ENCODE measurements at regions not wholly inside any gene's neighbourhood (a gene's known extent, or its start where the extent isn't known, plus 50 kb on each side); places are given as distances from the start of the nearest gene placed in this dataset.

DNA sequence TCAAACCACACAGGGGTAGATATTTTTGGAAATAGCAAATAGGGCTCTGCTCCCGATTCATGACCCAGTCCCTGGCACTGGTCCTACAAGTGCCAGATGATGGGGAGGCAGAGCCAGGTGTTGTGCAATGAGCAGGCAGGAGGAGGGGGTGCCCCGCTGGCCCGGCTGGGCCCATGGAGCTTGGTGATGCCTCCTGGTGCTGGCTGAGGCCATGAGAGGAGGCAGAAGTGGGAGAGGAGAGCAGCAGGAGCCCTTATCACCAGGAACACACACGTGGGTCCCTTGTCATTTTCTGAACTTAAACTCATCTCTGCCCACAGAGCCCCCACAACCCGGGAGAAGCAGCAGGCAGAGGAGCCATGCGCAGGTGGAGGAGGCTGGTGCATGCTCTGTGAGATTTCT is 90.5 kb upstream of the MAPK4 start:
- Mint-ChIP-seq H3K4me1 (no peaks in the 10 kb centered on the region), H3K9me3 (peaks cover 8% of the 10 kb centered on the region), H3K27me3 (ENCODE audit: low read depth) (no peaks in the 10 kb centered on the region; the same call in 1 of the 2 replicates), H3K4me3 (no peak overlapping the region), H3K36me3 (no peaks in the 10 kb centered on the region), H3K27ac (no peak overlapping the region)
- POLR2A ChIA-PET, result no interaction called here
- CTCF ChIA-PET, result no interaction called here
- ATAC-seq (no peak), DNase-seq (ENCODE audit: low spot score) (no peak)
- TF ChIP-seq ZNF232 (CRISPR knock-in tag; IDR thresholded peaks at IDR 0.05), result no peak
- TF ChIP-seq, protein P1, sequence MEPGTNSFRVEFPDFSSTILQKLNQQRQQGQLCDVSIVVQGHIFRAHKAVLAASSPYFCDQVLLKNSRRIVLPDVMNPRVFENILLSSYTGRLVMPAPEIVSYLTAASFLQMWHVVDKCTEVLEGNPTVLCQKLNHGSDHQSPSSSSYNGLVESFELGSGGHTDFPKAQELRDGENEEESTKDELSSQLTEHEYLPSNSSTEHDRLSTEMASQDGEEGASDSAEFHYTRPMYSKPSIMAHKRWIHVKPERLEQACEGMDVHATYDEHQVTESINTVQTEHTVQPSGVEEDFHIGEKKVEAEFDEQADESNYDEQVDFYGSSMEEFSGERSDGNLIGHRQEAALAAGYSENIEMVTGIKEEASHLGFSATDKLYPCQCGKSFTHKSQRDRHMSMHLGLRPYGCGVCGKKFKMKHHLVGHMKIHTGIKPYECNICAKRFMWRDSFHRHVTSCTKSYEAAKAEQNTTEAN (CRISPR knock-in tag; IDR thresholded peaks at IDR 0.05), result no peak
- no peak for TF ChIP-seq ZNF317 (CRISPR knock-in tag; IDR thresholded peaks at IDR 0.05; ENCODE audit: borderline replicate concordance, low read depth)
- TF ChIP-seq GABPB1 (CRISPR knock-in tag; IDR thresholded peaks at IDR 0.05), result no peak
- no peak for TF ChIP-seq HMGA2 (CRISPR knock-in tag; IDR thresholded peaks at IDR 0.05)
- TF ChIP-seq PRRX2 (CRISPR knock-in tag; IDR thresholded peaks at IDR 0.05), result no peak
- TF ChIP-seq TEAD1 (CRISPR knock-in tag; IDR thresholded peaks at IDR 0.05), result no peak
- TF ChIP-seq NFYB (CRISPR knock-in tag; conservative IDR thresholded peaks at IDR 0.05; ENCODE audit: low read depth), result no peak
- TF ChIP-seq, protein P2, sequence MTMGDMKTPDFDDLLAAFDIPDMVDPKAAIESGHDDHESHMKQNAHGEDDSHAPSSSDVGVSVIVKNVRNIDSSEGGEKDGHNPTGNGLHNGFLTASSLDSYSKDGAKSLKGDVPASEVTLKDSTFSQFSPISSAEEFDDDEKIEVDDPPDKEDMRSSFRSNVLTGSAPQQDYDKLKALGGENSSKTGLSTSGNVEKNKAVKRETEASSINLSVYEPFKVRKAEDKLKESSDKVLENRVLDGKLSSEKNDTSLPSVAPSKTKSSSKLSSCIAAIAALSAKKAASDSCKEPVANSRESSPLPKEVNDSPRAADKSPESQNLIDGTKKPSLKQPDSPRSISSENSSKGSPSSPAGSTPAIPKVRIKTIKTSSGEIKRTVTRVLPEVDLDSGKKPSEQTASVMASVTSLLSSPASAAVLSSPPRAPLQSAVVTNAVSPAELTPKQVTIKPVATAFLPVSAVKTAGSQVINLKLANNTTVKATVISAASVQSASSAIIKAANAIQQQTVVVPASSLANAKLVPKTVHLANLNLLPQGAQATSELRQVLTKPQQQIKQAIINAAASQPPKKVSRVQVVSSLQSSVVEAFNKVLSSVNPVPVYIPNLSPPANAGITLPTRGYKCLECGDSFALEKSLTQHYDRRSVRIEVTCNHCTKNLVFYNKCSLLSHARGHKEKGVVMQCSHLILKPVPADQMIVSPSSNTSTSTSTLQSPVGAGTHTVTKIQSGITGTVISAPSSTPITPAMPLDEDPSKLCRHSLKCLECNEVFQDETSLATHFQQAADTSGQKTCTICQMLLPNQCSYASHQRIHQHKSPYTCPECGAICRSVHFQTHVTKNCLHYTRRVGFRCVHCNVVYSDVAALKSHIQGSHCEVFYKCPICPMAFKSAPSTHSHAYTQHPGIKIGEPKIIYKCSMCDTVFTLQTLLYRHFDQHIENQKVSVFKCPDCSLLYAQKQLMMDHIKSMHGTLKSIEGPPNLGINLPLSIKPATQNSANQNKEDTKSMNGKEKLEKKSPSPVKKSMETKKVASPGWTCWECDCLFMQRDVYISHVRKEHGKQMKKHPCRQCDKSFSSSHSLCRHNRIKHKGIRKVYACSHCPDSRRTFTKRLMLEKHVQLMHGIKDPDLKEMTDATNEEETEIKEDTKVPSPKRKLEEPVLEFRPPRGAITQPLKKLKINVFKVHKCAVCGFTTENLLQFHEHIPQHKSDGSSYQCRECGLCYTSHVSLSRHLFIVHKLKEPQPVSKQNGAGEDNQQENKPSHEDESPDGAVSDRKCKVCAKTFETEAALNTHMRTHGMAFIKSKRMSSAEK (CRISPR knock-in tag; IDR thresholded peaks at IDR 0.05; ENCODE audit: borderline replicate concordance), result no peak
- no peak for TF ChIP-seq OVOL2 (CRISPR knock-in tag; IDR thresholded peaks at IDR 0.05; ENCODE audit: borderline replicate concordance)
- TF ChIP-seq TCF7 (CRISPR knock-in tag; IDR thresholded peaks at IDR 0.05; ENCODE audit: low read depth), result no peak
- TF ChIP-seq, protein P3, sequence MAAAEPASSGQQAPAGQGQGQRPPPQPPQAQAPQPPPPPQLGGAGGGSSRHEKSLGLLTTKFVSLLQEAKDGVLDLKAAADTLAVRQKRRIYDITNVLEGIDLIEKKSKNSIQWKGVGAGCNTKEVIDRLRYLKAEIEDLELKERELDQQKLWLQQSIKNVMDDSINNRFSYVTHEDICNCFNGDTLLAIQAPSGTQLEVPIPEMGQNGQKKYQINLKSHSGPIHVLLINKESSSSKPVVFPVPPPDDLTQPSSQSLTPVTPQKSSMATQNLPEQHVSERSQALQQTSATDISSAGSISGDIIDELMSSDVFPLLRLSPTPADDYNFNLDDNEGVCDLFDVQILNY (CRISPR knock-in tag; IDR thresholded peaks at IDR 0.05), result no peak
- no peak for TF ChIP-seq RELA (CRISPR knock-in tag; IDR thresholded peaks at IDR 0.05; ENCODE audit: borderline replicate concordance)
- TF ChIP-seq, protein P4, sequence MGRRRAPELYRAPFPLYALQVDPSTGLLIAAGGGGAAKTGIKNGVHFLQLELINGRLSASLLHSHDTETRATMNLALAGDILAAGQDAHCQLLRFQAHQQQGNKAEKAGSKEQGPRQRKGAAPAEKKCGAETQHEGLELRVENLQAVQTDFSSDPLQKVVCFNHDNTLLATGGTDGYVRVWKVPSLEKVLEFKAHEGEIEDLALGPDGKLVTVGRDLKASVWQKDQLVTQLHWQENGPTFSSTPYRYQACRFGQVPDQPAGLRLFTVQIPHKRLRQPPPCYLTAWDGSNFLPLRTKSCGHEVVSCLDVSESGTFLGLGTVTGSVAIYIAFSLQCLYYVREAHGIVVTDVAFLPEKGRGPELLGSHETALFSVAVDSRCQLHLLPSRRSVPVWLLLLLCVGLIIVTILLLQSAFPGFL (CRISPR knock-in tag; IDR thresholded peaks at IDR 0.05; ENCODE audit: borderline replicate concordance), result no peak
- TF ChIP-seq, protein P5, sequence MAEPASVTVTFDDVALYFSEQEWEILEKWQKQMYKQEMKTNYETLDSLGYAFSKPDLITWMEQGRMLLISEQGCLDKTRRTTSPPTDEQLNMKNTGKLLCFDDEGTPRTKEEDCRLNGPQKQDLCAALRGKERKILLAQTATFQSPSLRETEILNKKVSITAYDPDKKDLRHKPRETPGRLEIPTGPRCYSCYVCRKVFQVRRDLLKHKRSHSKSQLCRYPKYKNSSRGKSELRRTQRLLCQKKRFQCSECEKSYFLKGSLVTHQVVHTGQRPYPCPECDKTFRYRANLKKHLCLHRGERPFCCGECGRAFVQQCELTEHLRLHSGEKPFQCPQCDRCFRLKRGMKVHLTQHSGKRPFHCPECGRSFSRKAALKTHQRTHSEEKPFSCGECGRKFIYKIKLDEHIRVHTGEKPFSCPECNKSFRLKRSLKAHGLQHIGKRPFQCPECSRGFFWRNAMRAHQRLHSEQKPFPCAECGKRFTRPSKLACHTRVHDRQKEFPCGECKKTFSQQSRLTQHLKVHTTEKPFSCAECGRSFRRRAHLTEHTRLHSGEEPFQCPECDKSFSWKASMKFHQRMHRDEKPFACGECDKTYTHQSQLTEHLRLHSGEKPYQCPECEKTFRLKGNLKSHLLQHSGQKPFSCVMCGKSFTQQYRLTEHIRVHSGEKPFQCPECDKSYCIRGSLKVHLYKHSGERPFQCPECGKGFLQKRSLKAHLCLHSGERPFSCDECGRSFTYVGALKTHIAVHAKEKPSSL (CRISPR knock-in tag; conservative IDR thresholded peaks at IDR 0.05), result no peak
- TF ChIP-seq, protein P6, sequence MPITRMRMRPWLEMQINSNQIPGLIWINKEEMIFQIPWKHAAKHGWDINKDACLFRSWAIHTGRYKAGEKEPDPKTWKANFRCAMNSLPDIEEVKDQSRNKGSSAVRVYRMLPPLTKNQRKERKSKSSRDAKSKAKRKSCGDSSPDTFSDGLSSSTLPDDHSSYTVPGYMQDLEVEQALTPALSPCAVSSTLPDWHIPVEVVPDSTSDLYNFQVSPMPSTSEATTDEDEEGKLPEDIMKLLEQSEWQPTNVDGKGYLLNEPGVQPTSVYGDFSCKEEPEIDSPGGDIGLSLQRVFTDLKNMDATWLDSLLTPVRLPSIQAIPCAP (CRISPR knock-in tag; IDR thresholded peaks at IDR 0.05), result no peak
- no peak for TF ChIP-seq FOXP1 (CRISPR knock-in tag; IDR thresholded peaks at IDR 0.05; ENCODE audit: borderline replicate concordance)
- TF ChIP-seq, protein P7, sequence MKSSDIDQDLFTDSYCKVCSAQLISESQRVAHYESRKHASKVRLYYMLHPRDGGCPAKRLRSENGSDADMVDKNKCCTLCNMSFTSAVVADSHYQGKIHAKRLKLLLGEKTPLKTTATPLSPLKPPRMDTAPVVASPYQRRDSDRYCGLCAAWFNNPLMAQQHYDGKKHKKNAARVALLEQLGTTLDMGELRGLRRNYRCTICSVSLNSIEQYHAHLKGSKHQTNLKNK (CRISPR knock-in tag; IDR thresholded peaks at IDR 0.05), result no peak
- TF ChIP-seq, protein P8, sequence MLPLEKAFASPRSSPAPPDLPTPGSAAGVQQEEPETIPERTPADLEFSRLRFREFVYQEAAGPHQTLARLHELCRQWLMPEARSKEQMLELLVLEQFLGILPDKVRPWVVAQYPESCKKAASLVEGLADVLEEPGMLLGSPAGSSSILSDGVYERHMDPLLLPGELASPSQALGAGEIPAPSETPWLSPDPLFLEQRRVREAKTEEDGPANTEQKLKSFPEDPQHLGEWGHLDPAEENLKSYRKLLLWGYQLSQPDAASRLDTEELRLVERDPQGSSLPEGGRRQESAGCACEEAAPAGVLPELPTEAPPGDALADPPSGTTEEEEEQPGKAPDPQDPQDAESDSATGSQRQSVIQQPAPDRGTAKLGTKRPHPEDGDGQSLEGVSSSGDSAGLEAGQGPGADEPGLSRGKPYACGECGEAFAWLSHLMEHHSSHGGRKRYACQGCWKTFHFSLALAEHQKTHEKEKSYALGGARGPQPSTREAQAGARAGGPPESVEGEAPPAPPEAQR (CRISPR knock-in tag; IDR thresholded peaks at IDR 0.05), result no peak
- TF ChIP-seq, protein P9, sequence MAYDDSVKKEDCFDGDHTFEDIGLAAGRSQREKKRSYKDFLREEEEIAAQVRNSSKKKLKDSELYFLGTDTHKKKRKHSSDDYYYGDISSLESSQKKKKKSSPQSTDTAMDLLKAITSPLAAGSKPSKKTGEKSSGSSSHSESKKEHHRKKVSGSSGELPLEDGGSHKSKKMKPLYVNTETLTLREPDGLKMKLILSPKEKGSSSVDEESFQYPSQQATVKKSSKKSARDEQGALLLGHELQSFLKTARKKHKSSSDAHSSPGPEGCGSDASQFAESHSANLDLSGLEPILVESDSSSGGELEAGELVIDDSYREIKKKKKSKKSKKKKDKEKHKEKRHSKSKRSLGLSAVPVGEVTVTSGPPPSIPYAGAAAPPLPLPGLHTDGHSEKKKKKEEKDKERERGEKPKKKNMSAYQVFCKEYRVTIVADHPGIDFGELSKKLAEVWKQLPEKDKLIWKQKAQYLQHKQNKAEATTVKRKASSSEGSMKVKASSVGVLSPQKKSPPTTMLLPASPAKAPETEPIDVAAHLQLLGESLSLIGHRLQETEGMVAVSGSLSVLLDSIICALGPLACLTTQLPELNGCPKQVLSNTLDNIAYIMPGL (CRISPR knock-in tag; IDR thresholded peaks at IDR 0.05), result no peak

Measured in WTC11 (cell line).